Parathyroid adenoma (tissue), 2 donors: ENCODE measurements at regions not wholly inside any gene's neighbourhood (a gene's known extent, or its start where the extent isn't known, plus 50 kb on each side); places are given as distances from the start of the nearest gene placed in this dataset.

Experiments used
- H2AFZ ChIP-seq: fragments of 300-600 bp; sonication (generic); one replicate; pipeline ENCODE4 v1.7.0; 2017; ENCODE audit warnings: antibody characterized with exemption, mild to moderate bottlenecking
- H3K27ac ChIP-seq: fragments of 300-600 bp; sonication (generic); one replicate; pipeline ENCODE4 v1.7.0; 2017
- H3K27me3 ChIP-seq: fragments of 300-600 bp; sonication (generic); one replicate; pipeline ENCODE4 v1.7.0; 2017; ENCODE audit warnings: low read length; ENCODE audit not compliant: control insufficient read depth, insufficient read depth
- H3K36me3 ChIP-seq: fragments of 300-600 bp; sonication (generic); one replicate; pipeline ENCODE4 v1.7.0; 2017; ENCODE audit warnings: low read length; ENCODE audit not compliant: control insufficient read depth, insufficient read depth
- H3K4me1 ChIP-seq: fragments of 300-600 bp; sonication (generic); one replicate; pipeline ENCODE4 v1.7.0; 2017; ENCODE audit warnings: control low read depth
- H3K4me2 ChIP-seq: fragments of 300-600 bp; sonication (generic); one replicate; pipeline ENCODE4 v1.7.0; 2017; ENCODE audit warnings: low read length
- H3K4me3 ChIP-seq: fragments of 300-600 bp; sonication (generic); one replicate; pipeline ENCODE4 v1.7.0; 2017; ENCODE audit warnings: low read depth, low read length
- H3K79me2 ChIP-seq: fragments of 300-600 bp; sonication (generic); one replicate; pipeline ENCODE4 v1.7.0; 2017; ENCODE audit warnings: control low read depth
- H3K9ac ChIP-seq: fragments of 300-600 bp; sonication (generic); one replicate; pipeline ENCODE4 v1.7.0; 2017; ENCODE audit warnings: mild to moderate bottlenecking
- H3K9me3 ChIP-seq: fragments of 300-600 bp; sonication (generic); one replicate; pipeline ENCODE4 v1.7.0; 2017; ENCODE audit warnings: low read length; ENCODE audit not compliant: control insufficient read depth
- TF ChIP-seq, protein P1 (sequence below): fragments of 300-600 bp; sonication (generic); IDR thresholded peaks from one replicate; pipeline ENCODE4 v1.7.0; 2017; ENCODE audit warnings: antibody characterized with exemption, mild to moderate bottlenecking
- donor health status: primary hyperparathyroidism.

DNA sequence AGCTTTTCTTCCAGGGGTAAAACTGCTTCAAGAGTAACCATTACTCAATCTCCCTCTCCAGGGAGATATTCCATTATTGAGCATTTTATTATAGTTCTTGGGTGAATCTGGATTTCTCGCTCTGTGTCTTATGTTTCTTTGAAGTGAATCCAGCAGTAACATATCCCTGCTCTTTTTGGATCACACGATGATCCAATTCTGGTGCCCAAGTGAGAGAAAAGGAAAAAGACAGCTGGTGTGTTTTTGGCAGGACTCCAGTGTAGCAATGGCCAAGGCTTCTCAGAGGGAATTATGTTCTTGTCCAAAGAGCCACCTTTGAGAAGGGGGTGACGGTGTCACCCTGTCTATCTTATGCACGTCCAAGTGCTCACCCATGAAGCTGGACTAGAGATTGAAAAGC lies 140.3 kb upstream of the ERRFI1 start:
- H3K4me1 ChIP-seq = peaks cover 24% of the 10 kb centered on the region
- peak overlapping the region; percentile 33 for H2AFZ ChIP-seq
- no peak overlapping the region for H3K9ac ChIP-seq
- peak overlapping the region; percentile 63 for H3K27ac ChIP-seq
- H3K4me3 ChIP-seq = no peak overlapping the region
- no peaks in the 10 kb centered on the region for H3K27me3 ChIP-seq
- H3K4me2 ChIP-seq = peak overlapping the region; percentile 38
- H3K9me3 ChIP-seq = no peaks in the 10 kb centered on the region
- H3K79me2 ChIP-seq = no peaks in the 10 kb centered on the region
- no peaks in the 10 kb centered on the region for H3K36me3 ChIP-seq
- TF ChIP-seq, protein P1, sequence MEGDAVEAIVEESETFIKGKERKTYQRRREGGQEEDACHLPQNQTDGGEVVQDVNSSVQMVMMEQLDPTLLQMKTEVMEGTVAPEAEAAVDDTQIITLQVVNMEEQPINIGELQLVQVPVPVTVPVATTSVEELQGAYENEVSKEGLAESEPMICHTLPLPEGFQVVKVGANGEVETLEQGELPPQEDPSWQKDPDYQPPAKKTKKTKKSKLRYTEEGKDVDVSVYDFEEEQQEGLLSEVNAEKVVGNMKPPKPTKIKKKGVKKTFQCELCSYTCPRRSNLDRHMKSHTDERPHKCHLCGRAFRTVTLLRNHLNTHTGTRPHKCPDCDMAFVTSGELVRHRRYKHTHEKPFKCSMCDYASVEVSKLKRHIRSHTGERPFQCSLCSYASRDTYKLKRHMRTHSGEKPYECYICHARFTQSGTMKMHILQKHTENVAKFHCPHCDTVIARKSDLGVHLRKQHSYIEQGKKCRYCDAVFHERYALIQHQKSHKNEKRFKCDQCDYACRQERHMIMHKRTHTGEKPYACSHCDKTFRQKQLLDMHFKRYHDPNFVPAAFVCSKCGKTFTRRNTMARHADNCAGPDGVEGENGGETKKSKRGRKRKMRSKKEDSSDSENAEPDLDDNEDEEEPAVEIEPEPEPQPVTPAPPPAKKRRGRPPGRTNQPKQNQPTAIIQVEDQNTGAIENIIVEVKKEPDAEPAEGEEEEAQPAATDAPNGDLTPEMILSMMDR = no peak

DNA sequence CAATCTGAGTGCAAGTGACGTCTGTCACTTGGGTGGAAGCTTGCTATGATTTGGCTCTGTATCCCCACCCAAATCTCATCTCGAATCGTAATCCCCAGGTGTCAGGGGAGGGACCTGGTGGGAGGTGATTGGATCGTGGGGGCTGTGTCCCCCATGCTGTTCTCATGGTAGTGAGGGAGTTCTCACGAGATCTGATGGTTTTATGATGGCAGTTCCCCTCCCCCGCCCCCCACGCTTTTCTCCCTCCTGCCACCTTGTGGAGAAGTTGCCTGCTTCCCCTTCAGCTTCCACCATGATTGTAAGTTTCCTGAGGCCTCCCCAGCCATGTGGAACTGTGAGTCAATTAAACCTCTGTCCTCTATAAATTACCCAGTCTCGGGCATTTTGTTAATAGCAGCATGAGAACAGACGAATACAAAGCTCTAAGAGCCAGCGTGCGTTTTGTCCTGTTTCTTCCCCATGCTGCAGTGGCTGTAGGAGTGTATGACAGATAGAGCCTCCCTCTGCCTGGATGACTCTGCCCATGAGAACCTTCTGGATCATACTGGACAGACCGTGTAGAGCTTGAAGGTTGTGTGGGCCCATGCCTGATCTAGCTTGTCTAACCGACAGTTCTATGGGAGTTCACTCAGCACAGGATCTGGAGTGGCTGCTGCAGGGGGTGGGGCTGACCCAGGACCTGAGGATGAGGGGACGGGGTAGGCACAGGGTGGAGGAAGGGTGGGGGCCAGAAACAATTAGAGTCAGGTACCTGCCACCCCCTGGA lies 139.7 kb upstream of the ERRFI1 start:
- TF ChIP-seq, protein P1 = no peak
- no peaks in the 10 kb centered on the region for H3K9me3 ChIP-seq
- no peak overlapping the region for H3K9ac ChIP-seq
- H3K4me1 ChIP-seq = peaks cover 24% of the 10 kb centered on the region
- no peak overlapping the region for H2AFZ ChIP-seq
- H3K27ac ChIP-seq = peak overlapping the region; percentile 63
- no peaks in the 10 kb centered on the region for H3K27me3 ChIP-seq
- no peaks in the 10 kb centered on the region for H3K79me2 ChIP-seq
- H3K4me3 ChIP-seq = no peak overlapping the region
- no peaks in the 10 kb centered on the region for H3K36me3 ChIP-seq
- peak overlapping the region; percentile 28 for H3K4me2 ChIP-seq

DNA sequence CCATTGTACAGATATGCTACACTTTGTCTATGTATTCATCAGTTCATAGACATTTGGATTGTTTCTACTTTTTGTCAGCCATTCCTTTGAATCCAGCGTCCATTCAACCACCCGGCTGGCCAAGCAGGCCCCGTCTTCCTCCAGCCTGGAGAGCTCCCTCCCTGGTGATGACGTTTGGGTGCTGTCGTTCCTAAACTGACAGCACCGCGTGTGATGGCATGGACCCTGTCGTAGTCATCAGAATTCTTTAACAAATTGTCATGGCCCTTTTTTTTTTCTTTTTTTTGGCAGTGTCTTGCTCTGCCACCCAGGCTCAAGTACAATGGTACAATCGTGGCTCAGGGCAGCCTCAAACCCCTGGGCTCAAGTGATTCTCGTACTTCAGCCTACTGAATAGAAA lies 138.6 kb upstream of the ERRFI1 start:
- Histone ChIP-seq H3K79me2 (no peaks in the 10 kb centered on the region), H2AFZ (no peak overlapping the region), H3K9ac (no peak overlapping the region), H3K9me3 (no peaks in the 10 kb centered on the region), H3K4me3 (no peak overlapping the region), H3K27ac (no peak overlapping the region), H3K4me2 (no peak overlapping the region), H3K36me3 (no peaks in the 10 kb centered on the region), H3K4me1 (peaks cover 15% of the 10 kb centered on the region), H3K27me3 (no peaks in the 10 kb centered on the region)
- TF ChIP-seq, protein P1 = no peak

DNA sequence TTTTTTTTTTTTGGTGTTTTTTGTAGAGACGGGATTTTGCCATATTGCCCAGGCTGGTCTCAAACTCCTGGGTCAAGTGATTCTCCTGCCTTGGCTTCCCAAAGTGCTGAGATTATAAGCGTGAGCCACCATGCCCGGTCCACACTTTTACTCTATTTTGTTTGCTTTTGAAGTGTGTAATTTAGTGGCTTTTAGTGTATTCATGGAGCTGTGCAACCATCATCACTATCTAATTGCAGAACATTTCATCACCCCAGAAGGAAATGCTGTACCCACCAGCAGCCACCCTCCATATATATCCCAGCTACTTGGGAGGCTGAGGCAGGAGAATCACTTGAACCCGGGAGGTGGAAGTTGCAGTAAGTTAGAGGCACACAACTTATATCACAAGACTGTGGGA lies 136.9 kb upstream of the ERRFI1 start:
- H3K9ac ChIP-seq = no peak overlapping the region
- no peaks in the 10 kb centered on the region for H3K9me3 ChIP-seq
- no peak overlapping the region for H3K4me3 ChIP-seq
- H3K79me2 ChIP-seq = no peaks in the 10 kb centered on the region
- no peak overlapping the region for H3K27ac ChIP-seq
- H3K36me3 ChIP-seq = no peaks in the 10 kb centered on the region
- H3K27me3 ChIP-seq = no peaks in the 10 kb centered on the region
- no peak overlapping the region for H2AFZ ChIP-seq
- H3K4me2 ChIP-seq = no peak overlapping the region
- H3K4me1 ChIP-seq = peaks cover 11% of the 10 kb centered on the region
- TF ChIP-seq, protein P1 = no peak

DNA sequence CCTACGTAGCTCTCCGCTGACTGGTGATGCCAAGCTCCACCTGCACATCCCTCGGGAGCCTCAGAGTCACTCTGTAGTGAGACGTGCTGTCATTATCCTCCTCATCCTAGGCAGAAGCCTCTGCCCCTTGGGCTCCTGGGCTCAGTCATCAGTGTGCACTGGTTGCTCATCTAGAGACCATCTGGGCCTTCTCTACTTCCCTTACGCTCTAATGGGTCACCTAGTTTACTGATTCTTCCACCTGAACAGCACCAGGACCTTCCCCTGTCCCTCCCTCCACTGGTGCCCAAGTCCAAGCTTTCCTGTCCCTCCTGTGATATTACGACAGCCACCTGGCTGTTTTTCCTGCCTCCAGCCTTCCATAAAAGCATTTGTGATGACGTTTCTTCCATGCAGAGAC lies 136.1 kb upstream of the ERRFI1 start:
- no peak overlapping the region for H3K9ac ChIP-seq
- TF ChIP-seq, protein P1 = no peak
- H3K36me3 ChIP-seq = no peaks in the 10 kb centered on the region
- no peak overlapping the region for H3K4me3 ChIP-seq
- H3K4me1 ChIP-seq = peaks cover 8% of the 10 kb centered on the region
- no peaks in the 10 kb centered on the region for H3K9me3 ChIP-seq
- no peaks in the 10 kb centered on the region for H3K79me2 ChIP-seq
- H2AFZ ChIP-seq = no peak overlapping the region
- H3K27me3 ChIP-seq = no peaks in the 10 kb centered on the region
- H3K4me2 ChIP-seq = no peak overlapping the region
- no peak overlapping the region for H3K27ac ChIP-seq
